ENCODE measurements at regions not wholly inside any gene's neighbourhood (a gene's known extent, or its start where the extent isn't known, plus 50 kb on each side); places are given as distances from the start of the nearest gene placed in this dataset.

DNA sequence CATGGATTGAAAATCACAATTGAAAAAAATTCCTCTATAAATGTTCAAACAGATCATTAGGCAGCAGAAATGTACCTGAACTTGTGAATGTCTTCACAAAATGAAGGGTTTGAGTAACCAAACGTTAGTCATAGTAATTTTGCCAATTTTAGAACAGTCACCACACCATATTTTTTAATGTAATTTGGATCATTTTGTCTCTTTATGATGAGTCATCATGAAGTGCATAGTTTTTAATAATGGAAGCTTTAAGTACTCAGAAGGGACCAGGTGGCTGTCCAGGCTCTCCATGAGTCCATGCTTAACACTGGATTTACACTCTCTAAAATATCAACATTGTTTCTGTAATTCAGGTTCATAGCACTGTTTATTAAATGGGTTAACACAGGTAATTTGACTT, 219.2 kb downstream of the ETV1 start:
- ChIA-PET CTCF (no interaction called here), POLR2A (no interaction called here)
- DNase-seq (ENCODE audit: extremely low spot score), result no peak
- TF ChIP-seq LEF1 (IDR thresholded peaks at IDR 0.05; ENCODE audit: borderline replicate concordance), result no peak
- TF ChIP-seq CTBP1 (IDR thresholded peaks at IDR 0.05; ENCODE audit: borderline replicate concordance), result no peak
- no peak for TF ChIP-seq ZNF384 (IDR thresholded peaks at IDR 0.05)
- TF ChIP-seq FOXM1 (IDR thresholded peaks at IDR 0.05; ENCODE audit: borderline replicate concordance), result no peak
- no peak for TF ChIP-seq FOXA1 (IDR thresholded peaks at IDR 0.05)
- no peak for TF ChIP-seq SUZ12 (IDR thresholded peaks at IDR 0.05)
- TF ChIP-seq ARNT (IDR thresholded peaks at IDR 0.05), result no peak
- no peak for TF ChIP-seq TARDBP (IDR thresholded peaks at IDR 0.05)
- TF ChIP-seq, protein P1, sequence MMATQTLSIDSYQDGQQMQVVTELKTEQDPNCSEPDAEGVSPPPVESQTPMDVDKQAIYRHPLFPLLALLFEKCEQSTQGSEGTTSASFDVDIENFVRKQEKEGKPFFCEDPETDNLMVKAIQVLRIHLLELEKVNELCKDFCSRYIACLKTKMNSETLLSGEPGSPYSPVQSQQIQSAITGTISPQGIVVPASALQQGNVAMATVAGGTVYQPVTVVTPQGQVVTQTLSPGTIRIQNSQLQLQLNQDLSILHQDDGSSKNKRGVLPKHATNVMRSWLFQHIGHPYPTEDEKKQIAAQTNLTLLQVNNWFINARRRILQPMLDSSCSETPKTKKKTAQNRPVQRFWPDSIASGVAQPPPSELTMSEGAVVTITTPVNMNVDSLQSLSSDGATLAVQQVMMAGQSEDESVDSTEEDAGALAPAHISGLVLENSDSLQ (IDR thresholded peaks at IDR 0.05), result no peak
- TF ChIP-seq SP1 (IDR thresholded peaks at IDR 0.05), result no peak
- no peak for TF ChIP-seq NFRKB (IDR thresholded peaks at IDR 0.05)
- no peak for TF ChIP-seq BHLHE40 (IDR thresholded peaks at IDR 0.05; ENCODE audit: borderline replicate concordance)
- no peak for TF ChIP-seq FOXK2 (IDR thresholded peaks at IDR 0.05)

DNA sequence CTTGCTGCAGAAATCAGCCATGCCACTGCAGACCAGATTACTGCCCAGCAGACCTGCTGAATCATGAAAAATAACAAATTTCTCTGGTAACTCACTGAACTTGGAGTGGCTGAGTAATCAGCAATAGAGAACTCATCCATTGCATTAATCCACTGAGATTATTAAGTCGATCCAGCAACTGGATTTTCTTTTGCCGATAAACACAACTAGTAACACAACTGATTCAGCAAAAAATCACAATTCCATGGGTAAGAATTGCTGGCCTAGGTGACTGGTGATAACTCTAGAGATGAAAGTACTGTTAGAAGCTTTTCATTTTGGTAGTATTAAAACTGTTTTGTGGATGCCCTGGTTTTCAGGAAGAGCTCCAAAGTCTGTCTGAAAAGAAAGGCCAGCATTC, 214.5 kb downstream of the ETV1 start:
- ChIA-PET POLR2A (no interaction called here), CTCF (no interaction called here)
- TF ChIP-seq SP1 (IDR thresholded peaks at IDR 0.05) (no peak), SUZ12 (IDR thresholded peaks at IDR 0.05) (no peak), ZNF384 (IDR thresholded peaks at IDR 0.05) (no peak), LEF1 (IDR thresholded peaks at IDR 0.05; ENCODE audit: borderline replicate concordance) (no peak), HDGF (IDR thresholded peaks at IDR 0.05; ENCODE audit: borderline replicate concordance) (no peak), ELF4 (IDR thresholded peaks at IDR 0.05) (no peak), L3MBTL2 (conservative IDR thresholded peaks at IDR 0.05) (no peak), FOXK2 (IDR thresholded peaks at IDR 0.05) (no peak), ARNT (IDR thresholded peaks at IDR 0.05) (no peak), TARDBP (IDR thresholded peaks at IDR 0.05) (no peak), FOXM1 (IDR thresholded peaks at IDR 0.05; ENCODE audit: borderline replicate concordance) (no peak), FOXA1 (IDR thresholded peaks at IDR 0.05) (no peak), BHLHE40 (IDR thresholded peaks at IDR 0.05; ENCODE audit: borderline replicate concordance) (no peak)
- no peak for DNase-seq (ENCODE audit: extremely low spot score)

DNA sequence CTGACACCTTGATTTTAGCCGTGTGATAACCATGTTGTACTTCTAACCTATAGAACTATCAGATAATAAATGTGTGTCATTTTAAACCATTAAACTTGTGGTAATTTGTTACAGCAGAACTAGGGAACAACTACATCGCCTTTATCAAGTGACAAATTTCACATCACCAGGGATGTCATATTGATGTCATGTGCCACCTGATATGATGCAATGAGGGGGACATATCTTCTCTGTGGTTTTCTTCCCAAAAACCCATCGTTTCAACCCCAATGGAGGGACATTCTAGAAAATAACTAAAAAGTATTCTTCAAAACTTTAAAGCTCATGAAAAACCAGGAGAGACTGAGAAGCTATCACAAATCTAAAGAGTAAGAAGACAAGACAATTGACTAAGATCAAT, 212.2 kb downstream of the ETV1 start:
- ChIA-PET POLR2A (no interaction called here), CTCF (no interaction called here)
- DNase-seq (ENCODE audit: extremely low spot score), result no peak
- TF ChIP-seq SUZ12 (IDR thresholded peaks at IDR 0.05) (no peak), TARDBP (IDR thresholded peaks at IDR 0.05) (no peak), LEF1 (IDR thresholded peaks at IDR 0.05; ENCODE audit: borderline replicate concordance) (no peak), ARNT (IDR thresholded peaks at IDR 0.05) (no peak), SP1 (IDR thresholded peaks at IDR 0.05) (no peak), L3MBTL2 (conservative IDR thresholded peaks at IDR 0.05) (no peak), BHLHE40 (IDR thresholded peaks at IDR 0.05; ENCODE audit: borderline replicate concordance) (no peak), FOXA1 (IDR thresholded peaks at IDR 0.05) (no peak)

DNA sequence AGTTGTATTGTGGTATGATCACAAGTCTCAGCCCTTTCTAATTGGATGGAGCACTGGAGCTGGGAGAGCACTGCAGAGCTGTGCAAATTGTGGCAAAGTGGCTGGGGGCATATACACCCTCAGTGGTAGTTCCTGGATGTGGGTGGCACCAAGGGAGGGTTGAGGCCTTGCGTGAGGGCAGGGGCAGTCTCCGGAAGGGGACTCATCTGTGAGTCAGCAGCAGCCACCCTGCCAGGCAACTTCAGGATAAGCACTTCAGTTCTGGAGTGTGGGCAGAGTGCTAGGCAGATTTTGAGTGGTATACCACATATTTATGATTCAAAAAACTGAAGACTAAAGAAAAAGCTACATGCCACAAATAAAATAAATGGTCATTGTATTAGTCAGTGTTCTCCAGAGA, 210.5 kb downstream of the ETV1 start:
- POLR2A ChIA-PET, result no interaction called here
- CTCF ChIA-PET, result no interaction called here
- TF ChIP-seq NFRKB (IDR thresholded peaks at IDR 0.05) (no peak), SP1 (IDR thresholded peaks at IDR 0.05) (no peak), TARDBP (IDR thresholded peaks at IDR 0.05) (no peak), FOXM1 (IDR thresholded peaks at IDR 0.05; ENCODE audit: borderline replicate concordance) (no peak), CTBP1 (IDR thresholded peaks at IDR 0.05; ENCODE audit: borderline replicate concordance) (no peak), SUZ12 (IDR thresholded peaks at IDR 0.05) (no peak), FOXA1 (IDR thresholded peaks at IDR 0.05) (no peak), ARNT (IDR thresholded peaks at IDR 0.05) (no peak), ZNF384 (IDR thresholded peaks at IDR 0.05) (no peak), FOXK2 (IDR thresholded peaks at IDR 0.05) (no peak)
- TF ChIP-seq, protein P1 (IDR thresholded peaks at IDR 0.05), result no peak
- DNase-seq (ENCODE audit: extremely low spot score), result no peak

DNA sequence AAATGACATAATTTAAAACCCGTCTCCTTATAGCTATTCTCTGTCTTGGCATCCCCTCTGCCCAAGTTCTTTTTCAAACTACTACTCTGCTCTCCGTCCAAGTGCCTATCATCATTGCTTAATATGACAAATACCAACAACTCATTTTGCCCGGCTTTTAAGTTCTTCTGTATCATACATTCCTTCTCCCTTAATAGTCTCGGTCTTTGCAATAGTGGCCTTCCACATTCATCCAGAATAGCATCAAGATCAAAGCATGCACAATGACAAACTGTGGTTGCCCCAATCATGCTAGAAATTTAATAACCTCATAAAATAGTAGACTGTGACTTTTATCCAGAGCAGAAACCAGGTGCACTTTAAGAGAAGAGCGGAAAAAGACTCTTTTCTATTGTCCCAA, 198.9 kb downstream of the ETV1 start:
- no peak for TF ChIP-seq TARDBP (IDR thresholded peaks at IDR 0.05)
- TF ChIP-seq FOXA1 (IDR thresholded peaks at IDR 0.05), result no peak
- no peak for TF ChIP-seq ARNT (IDR thresholded peaks at IDR 0.05)
- no peak for TF ChIP-seq FOXK2 (IDR thresholded peaks at IDR 0.05)
- TF ChIP-seq BHLHE40 (IDR thresholded peaks at IDR 0.05; ENCODE audit: borderline replicate concordance), result no peak
- no peak for TF ChIP-seq L3MBTL2 (conservative IDR thresholded peaks at IDR 0.05)
- no peak for TF ChIP-seq ZNF384 (IDR thresholded peaks at IDR 0.05)
- TF ChIP-seq, protein P1 (IDR thresholded peaks at IDR 0.05), result no peak
- TF ChIP-seq ELF4 (IDR thresholded peaks at IDR 0.05), result no peak
- no peak for TF ChIP-seq NFRKB (IDR thresholded peaks at IDR 0.05)
- TF ChIP-seq CTBP1 (IDR thresholded peaks at IDR 0.05; ENCODE audit: borderline replicate concordance), result no peak
- no peak for TF ChIP-seq LEF1 (IDR thresholded peaks at IDR 0.05; ENCODE audit: borderline replicate concordance)
- TF ChIP-seq HDGF (IDR thresholded peaks at IDR 0.05; ENCODE audit: borderline replicate concordance), result no peak
- no peak for TF ChIP-seq SUZ12 (IDR thresholded peaks at IDR 0.05)
- ChIA-PET CTCF (no interaction called here), POLR2A (no interaction called here)
- no peak for DNase-seq (ENCODE audit: extremely low spot score)

DNA sequence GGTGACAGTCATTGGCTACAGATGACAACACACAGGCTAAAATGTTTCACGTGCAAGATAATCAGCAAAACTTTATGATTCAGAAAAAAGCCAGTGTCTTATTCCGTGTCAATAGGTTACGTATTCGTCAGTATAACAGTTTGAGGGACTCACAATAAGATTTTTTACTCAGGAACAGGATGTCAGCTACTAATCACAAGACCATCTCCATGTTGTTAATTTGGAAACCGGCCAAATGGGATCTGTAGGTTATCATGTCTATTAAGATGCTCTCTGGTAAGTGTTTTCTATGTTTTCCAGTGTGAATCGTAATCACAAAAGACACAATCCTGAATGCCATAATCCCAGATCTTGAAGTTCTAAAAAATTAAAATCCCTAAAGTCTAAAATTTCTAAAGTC, 197.3 kb downstream of the ETV1 start:
- TF ChIP-seq HDGF (IDR thresholded peaks at IDR 0.05; ENCODE audit: borderline replicate concordance) (no peak), SUZ12 (IDR thresholded peaks at IDR 0.05) (no peak), FOXK2 (IDR thresholded peaks at IDR 0.05) (no peak), BHLHE40 (IDR thresholded peaks at IDR 0.05; ENCODE audit: borderline replicate concordance) (no peak), CTBP1 (IDR thresholded peaks at IDR 0.05; ENCODE audit: borderline replicate concordance) (no peak), ZNF384 (IDR thresholded peaks at IDR 0.05) (no peak), SP1 (IDR thresholded peaks at IDR 0.05) (no peak), LEF1 (IDR thresholded peaks at IDR 0.05; ENCODE audit: borderline replicate concordance) (no peak), FOXA1 (IDR thresholded peaks at IDR 0.05) (no peak), TARDBP (IDR thresholded peaks at IDR 0.05) (no peak), ARNT (IDR thresholded peaks at IDR 0.05) (no peak)
- TF ChIP-seq, protein P1 (IDR thresholded peaks at IDR 0.05), result no peak
- ChIA-PET POLR2A (no interaction called here), CTCF (no interaction called here)
- DNase-seq (ENCODE audit: extremely low spot score), result no peak

Data from HEK293T (cell line).